AG09319 (cell line): ENCODE measurements at regions not wholly inside any gene's neighbourhood (a gene's known extent, or its start where the extent isn't known, plus 50 kb on each side); places are given as distances from the start of the nearest gene placed in this dataset.
"Not testable (repeated sequence)": the region's sequence is repeated elsewhere in the genome, so short reads cannot be mapped to it uniquely, and the experiment has no call there.

Source experiments
- DNase-seq: peaks from one replicate; pipeline ENCODE4 v3.0.0-alpha.2; 2010; ENCODE audit warnings: low read depth; ENCODE audit errors: extremely low read depth
- CTCF ChIP-seq: IDR thresholded peaks from 2 replicates; pipeline ENCODE4 v1.5.1; 2011; ENCODE audit warnings: low read depth, mild to moderate bottlenecking, inconsistent platforms, low read length, moderate library complexity

GRCh38 chr3:99568663-99569335, 69.6 kb upstream of the COL8A1 start:
- no peak for DNase-seq
- TF ChIP-seq CTCF: no peak

GRCh38 chr3:99565331-99565730, 73.1 kb upstream of the COL8A1 start:
- DNase-seq: no peak
- no peak for TF ChIP-seq CTCF

- TF ChIP-seq CTCF: no peak
- DNase-seq: no peak
These were observed 75.3 kb upstream of the COL8A1 start for GRCh38 chr3:99562990-99563607.

GRCh38 chr3:99562138-99562537, 76.3 kb upstream of the COL8A1 start:
- no peak for DNase-seq
- TF ChIP-seq CTCF: no peak

- no peak for TF ChIP-seq CTCF
- no peak for DNase-seq
These were observed 77.3 kb upstream of the COL8A1 start for GRCh38 chr3:99561056-99561455.

- no peak for TF ChIP-seq CTCF
- no peak for DNase-seq
These were observed 79.2 kb upstream of the COL8A1 start for GRCh38 chr3:99559196-99559595.

- DNase-seq: not testable (repeated sequence)
These were observed 82.5 kb upstream of the COL8A1 start for GRCh38 chr3:99555885-99556284.

- no peak for TF ChIP-seq CTCF
- DNase-seq: no peak
These were observed 86.9 kb upstream of the COL8A1 start for GRCh38 chr3:99551520-99551919.
